H1 (cell line): ENCODE measurements at regions not wholly inside any gene's neighbourhood (a gene's known extent, or its start where the extent isn't known, plus 50 kb on each side); places are given as distances from the start of the nearest gene placed in this dataset.

Experiments used
- CBX5 ChIP-seq: fragments of 300-800, 300-1000 bp; sonication (generic); IDR thresholded peaks from 2 replicates; pipeline ENCODE4 v1.7.1; 2016; ENCODE audit warnings: antibody characterized with exemption, low read length, low read depth
- GABPA ChIP-seq: IDR thresholded peaks from 2 replicates; pipeline ENCODE4 v1.6.1; 2011; ENCODE audit warnings: mild to moderate bottlenecking, low read length, moderate library complexity, borderline replicate concordance; ENCODE audit not compliant: insufficient read depth
- GTF2F1 ChIP-seq: IDR thresholded peaks from 2 replicates; pipeline ENCODE4 v1.6.1; 2012; ENCODE audit warnings: low read depth, low read length, improper control_type of control experiment, borderline replicate concordance
- TEAD4 ChIP-seq: IDR thresholded peaks from 2 replicates; pipeline ENCODE4 v1.6.1; 2012; ENCODE audit warnings: low read depth, low read length, inconsistent platforms, mixed read lengths
- TF ChIP-seq, protein P1 (sequence below), 3 experiments: IDR thresholded peaks; 1 replicate in 2 of 3; 2 replicates in 1 of 3; pipeline versions ENCODE4 v1.5.1 to v1.6.1; 2011; ENCODE audit warnings: low read length in 3 of 3, mild to moderate bottlenecking in 3 of 3, inconsistent platforms in 2 of 3, low read depth in 1 of 3, moderate library complexity in 1 of 3; ENCODE audit not compliant: insufficient read depth in 1 of 3; ENCODE audit errors: control extremely low read depth in 1 of 3
- TF ChIP-seq, protein P2 (sequence below): IDR thresholded peaks from 2 replicates; pipeline ENCODE4 v1.6.1; 2011; ENCODE audit warnings: low read length, improper control_type of control experiment
- TF ChIP-seq, protein P3 (sequence below): IDR thresholded peaks from 2 replicates; pipeline ENCODE4 v1.6.1; 2012; ENCODE audit warnings: low read length, inconsistent platforms
- TF ChIP-seq, protein P4 (sequence below): IDR thresholded peaks from 2 replicates; pipeline ENCODE4 v1.6.1; 2012; ENCODE audit warnings: inconsistent platforms

DNA sequence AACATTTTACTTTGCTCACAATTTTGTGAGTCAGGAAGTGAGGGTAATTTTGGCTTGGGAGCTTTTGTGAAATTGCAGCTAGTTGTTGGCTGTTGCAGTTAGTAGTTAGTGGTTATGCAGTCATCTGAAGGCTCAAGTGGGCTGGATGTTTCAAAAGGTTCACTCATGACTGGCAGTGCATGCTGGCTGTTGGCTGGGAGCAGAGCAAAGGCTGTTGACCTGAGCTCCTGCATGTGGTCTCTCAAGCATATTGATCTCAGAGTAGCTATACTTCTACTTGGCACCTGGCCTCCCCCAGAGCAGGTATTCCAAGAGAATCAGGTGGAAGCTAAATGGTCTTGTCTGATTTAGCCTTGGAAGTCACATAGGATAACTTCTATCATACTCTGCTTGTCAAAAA lies 414.1 kb upstream of the STXBP6 start:
- TF ChIP-seq, protein P1, sequence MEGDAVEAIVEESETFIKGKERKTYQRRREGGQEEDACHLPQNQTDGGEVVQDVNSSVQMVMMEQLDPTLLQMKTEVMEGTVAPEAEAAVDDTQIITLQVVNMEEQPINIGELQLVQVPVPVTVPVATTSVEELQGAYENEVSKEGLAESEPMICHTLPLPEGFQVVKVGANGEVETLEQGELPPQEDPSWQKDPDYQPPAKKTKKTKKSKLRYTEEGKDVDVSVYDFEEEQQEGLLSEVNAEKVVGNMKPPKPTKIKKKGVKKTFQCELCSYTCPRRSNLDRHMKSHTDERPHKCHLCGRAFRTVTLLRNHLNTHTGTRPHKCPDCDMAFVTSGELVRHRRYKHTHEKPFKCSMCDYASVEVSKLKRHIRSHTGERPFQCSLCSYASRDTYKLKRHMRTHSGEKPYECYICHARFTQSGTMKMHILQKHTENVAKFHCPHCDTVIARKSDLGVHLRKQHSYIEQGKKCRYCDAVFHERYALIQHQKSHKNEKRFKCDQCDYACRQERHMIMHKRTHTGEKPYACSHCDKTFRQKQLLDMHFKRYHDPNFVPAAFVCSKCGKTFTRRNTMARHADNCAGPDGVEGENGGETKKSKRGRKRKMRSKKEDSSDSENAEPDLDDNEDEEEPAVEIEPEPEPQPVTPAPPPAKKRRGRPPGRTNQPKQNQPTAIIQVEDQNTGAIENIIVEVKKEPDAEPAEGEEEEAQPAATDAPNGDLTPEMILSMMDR (IDR thresholded peaks at IDR 0.05; ENCODE audit: control extremely low read depth in 1 of 3, insufficient read depth in 1 of 3, low read depth in 1 of 3, low read length in 3 of 3): no peak
- TF ChIP-seq, protein P2, sequence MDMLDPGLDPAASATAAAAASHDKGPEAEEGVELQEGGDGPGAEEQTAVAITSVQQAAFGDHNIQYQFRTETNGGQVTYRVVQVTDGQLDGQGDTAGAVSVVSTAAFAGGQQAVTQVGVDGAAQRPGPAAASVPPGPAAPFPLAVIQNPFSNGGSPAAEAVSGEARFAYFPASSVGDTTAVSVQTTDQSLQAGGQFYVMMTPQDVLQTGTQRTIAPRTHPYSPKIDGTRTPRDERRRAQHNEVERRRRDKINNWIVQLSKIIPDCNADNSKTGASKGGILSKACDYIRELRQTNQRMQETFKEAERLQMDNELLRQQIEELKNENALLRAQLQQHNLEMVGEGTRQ: no peak
- TF ChIP-seq GTF2F1 (no peak), GABPA (no peak), TEAD4 (no peak), CBX5 (no peak)
- TF ChIP-seq, protein P3, sequence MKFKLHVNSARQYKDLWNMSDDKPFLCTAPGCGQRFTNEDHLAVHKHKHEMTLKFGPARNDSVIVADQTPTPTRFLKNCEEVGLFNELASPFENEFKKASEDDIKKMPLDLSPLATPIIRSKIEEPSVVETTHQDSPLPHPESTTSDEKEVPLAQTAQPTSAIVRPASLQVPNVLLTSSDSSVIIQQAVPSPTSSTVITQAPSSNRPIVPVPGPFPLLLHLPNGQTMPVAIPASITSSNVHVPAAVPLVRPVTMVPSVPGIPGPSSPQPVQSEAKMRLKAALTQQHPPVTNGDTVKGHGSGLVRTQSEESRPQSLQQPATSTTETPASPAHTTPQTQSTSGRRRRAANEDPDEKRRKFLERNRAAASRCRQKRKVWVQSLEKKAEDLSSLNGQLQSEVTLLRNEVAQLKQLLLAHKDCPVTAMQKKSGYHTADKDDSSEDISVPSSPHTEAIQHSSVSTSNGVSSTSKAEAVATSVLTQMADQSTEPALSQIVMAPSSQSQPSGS: no peak
- TF ChIP-seq, protein P4, sequence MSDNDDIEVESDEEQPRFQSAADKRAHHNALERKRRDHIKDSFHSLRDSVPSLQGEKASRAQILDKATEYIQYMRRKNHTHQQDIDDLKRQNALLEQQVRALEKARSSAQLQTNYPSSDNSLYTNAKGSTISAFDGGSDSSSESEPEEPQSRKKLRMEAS: no peak
